Spleen (tissue), 7 donors: ENCODE measurements at regions not wholly inside any gene's neighbourhood (a gene's known extent, or its start where the extent isn't known, plus 50 kb on each side); places are given as distances from the start of the nearest gene placed in this dataset.

Experiments
- POLR2A ChIP-seq, 3 donors: fragments of 450-650 bp; IDR thresholded peaks; one replicate each; pipeline ENCODE4 v1.5.1; 2017; ENCODE audit warnings: antibody characterized with exemption in 3 of 3, mild to moderate bottlenecking in 1 of 3
- POLR2AphosphoS5 ChIP-seq, 3 donors: sonication (generic); formaldehyde crosslinking; IDR thresholded peaks; one replicate each; pipeline ENCODE4 v1.5.1; 2017; ENCODE audit warnings: antibody characterized with exemption in 3 of 3
- TF ChIP-seq, protein P1 (sequence below), 11 experiments: fragments of 200-600 bp in 7 of 11; fragments of 450-650 bp in 4 of 11; sonication (generic) in 4 of 11; IDR thresholded peaks in 8 of 11; conservative IDR thresholded peaks in 3 of 11; 1 replicate in 7 of 11; 2 replicates in 4 of 11; pipeline versions ENCODE4 v1.4.0 to v1.8.0; 2016 to 2021; ENCODE audit warnings: antibody characterized with exemption in 11 of 11, inconsistent platforms in 4 of 11, mild to moderate bottlenecking in 1 of 11
- donor health status: DM: no; HTN: no; CAD: no; lungs with moderate emphysema.
- donor health status: DM: no; HTN: no; CAD: no.
- donor health status: DM: no; HTN: no; CAD: no.

DNA sequence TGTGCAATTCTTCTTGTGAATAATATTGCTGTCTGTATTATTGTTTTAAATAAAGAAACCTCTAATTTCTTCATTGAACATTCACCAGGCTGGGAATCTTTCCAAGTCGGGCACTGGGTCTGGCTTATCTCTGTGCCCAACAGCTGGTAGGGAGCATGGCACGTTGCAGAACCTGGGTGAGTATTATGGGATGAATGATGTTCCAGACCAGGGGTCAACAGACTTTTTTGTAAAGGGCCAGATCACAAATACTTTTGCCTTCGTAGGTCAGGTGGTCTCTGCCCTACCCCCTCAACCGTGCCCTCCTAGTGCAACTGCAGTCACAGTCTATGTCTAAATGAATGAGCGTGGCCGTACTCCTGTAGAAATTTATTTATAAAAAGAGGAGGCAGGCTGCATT is 81.6 kb upstream of the FOXQ1 start:
- TF ChIP-seq, protein P1, sequence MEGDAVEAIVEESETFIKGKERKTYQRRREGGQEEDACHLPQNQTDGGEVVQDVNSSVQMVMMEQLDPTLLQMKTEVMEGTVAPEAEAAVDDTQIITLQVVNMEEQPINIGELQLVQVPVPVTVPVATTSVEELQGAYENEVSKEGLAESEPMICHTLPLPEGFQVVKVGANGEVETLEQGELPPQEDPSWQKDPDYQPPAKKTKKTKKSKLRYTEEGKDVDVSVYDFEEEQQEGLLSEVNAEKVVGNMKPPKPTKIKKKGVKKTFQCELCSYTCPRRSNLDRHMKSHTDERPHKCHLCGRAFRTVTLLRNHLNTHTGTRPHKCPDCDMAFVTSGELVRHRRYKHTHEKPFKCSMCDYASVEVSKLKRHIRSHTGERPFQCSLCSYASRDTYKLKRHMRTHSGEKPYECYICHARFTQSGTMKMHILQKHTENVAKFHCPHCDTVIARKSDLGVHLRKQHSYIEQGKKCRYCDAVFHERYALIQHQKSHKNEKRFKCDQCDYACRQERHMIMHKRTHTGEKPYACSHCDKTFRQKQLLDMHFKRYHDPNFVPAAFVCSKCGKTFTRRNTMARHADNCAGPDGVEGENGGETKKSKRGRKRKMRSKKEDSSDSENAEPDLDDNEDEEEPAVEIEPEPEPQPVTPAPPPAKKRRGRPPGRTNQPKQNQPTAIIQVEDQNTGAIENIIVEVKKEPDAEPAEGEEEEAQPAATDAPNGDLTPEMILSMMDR (IDR thresholded peaks at IDR 0.05 in 8 of 11, conservative IDR thresholded peaks at IDR 0.05 in 3 of 11): no peak
- TF ChIP-seq POLR2AphosphoS5 (IDR thresholded peaks at IDR 0.05) (no peak), POLR2A (IDR thresholded peaks at IDR 0.05) (no peak)
